Skeletal muscle satellite cell (primary cell): ENCODE measurements at regions not wholly inside any gene's neighbourhood (a gene's known extent, or its start where the extent isn't known, plus 50 kb on each side); places are given as distances from the start of the nearest gene placed in this dataset.

Experiments used
- H3K27me3 ChIP-seq: 2 replicates; pipeline ENCODE4 v1.7.0; 2013; ENCODE audit warnings: low read length; ENCODE audit not compliant: control insufficient read depth, insufficient read depth
- H3K36me3 ChIP-seq: 2 replicates; pipeline ENCODE4 v1.7.0; 2013; ENCODE audit warnings: mild to moderate bottlenecking, control low read depth, low read length; ENCODE audit not compliant: insufficient read depth
- H3K4me1 ChIP-seq: 2 replicates; pipeline ENCODE4 v1.7.0; 2013; ENCODE audit warnings: low read length; ENCODE audit not compliant: control insufficient read depth, insufficient read depth
- H3K4me2 ChIP-seq: 2 replicates; pipeline ENCODE4 v1.7.0; 2013; ENCODE audit warnings: mild to moderate bottlenecking, low read length
- H3K4me3 ChIP-seq: 2 replicates; pipeline ENCODE4 v1.7.0; 2013; ENCODE audit warnings: low read length
- H3K9ac ChIP-seq: 2 replicates; pipeline ENCODE4 v1.7.0; 2013; ENCODE audit warnings: mild to moderate bottlenecking, low read depth, low read length, moderate library complexity
- H3K9me3 ChIP-seq: replicated peaks from 2 replicates; pipeline ENCODE4 v1.7.0; 2013; ENCODE audit warnings: mild to moderate bottlenecking, control low read depth, low read length

GRCh38 chr17:17426184-17426583 lies 50.6 kb upstream of the MED9 start:
- Histone ChIP-seq H3K9me3 (peaks cover 5% of the 10 kb centered on the region), H3K4me3 (no peak overlapping the region), H3K36me3 (no peaks in the 10 kb centered on the region), H3K4me1 (peaks cover under 1% of the 10 kb centered on the region), H3K27me3 (peaks cover 19% of the 10 kb centered on the region), H3K9ac (no peak overlapping the region), H3K4me2 (no peak overlapping the region)
